CD4-positive, alpha-beta T cell treated with Interleukin-4 for 1 hour (primary cell): ENCODE measurements at regions not wholly inside any gene's neighbourhood (a gene's known extent, or its start where the extent isn't known, plus 50 kb on each side); places are given as distances from the start of the nearest gene placed in this dataset.
"Not testable (repeated sequence)": the region's sequence is repeated elsewhere in the genome, so short reads cannot be mapped to it uniquely, and the experiment has no call there.

Experiments used
- DNase-seq, 2 donors: peaks; one replicate each; pipeline ENCODE4 v3.0.0-alpha.2; 2020 to 2022

DNA sequence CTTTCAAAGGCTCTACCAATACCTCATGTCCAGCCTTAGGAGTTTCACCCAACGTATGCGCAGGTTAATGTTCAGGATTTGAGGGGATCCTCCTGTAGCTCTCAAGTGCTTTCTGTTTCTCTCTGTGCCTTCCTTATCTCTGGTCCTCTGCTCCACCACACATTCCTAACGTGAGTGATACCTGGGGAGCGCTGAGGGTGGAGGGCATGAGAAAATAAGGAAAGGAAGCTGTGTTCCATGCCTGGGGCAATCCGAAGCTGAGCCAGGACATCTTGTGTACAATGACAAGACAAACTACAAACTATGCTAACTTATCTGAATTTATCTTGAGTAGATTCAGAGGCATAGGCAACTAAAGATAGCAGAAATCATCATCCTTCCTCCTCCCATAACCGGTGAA, 136.4 kb downstream of the SST start:
- DNase-seq = no peak

DNA sequence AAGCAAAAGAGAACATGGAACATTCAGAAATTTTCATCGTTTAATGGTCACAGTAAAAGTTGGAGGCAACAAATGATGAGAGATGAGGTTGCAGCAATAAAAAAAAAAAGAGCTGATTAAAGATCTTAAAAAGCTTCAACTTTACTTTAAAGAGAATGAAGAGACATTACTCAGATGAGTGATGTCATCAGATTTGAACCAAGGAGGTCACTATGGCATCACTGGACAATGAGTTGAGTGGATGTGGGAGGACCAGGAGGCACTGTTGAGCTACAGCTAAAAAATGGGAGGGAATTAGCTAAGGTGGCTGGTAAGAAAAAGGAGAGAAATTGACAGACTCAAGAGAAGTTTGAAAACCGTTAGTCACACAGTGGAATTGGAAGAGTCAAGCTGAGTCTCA, 138.4 kb downstream of the SST start:
- no peak for DNase-seq

DNA sequence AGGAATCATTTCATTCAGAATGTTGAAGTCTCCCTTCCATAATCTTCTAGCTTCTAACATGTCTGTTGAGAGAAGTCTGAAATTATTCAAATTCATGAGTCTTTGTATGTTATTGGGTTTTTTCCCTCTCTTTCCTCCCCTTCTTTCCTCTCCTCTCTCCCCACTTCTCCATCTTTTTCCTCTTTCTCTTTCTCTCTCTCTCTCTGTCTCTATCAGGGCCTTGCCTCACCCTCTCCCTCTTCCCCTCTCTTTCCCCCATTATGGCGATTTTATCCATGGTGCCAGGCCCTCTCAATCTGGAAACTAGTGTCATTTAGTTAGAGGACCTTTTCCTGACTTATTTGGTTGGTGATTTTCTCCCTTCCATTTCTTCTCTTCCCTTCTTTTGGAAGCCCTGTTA, 147.3 kb downstream of the SST start:
- no peak for DNase-seq

GRCh38 chr3:187522293-187522692, 147.9 kb downstream of the SST start:
- DNase-seq = no peak

DNA sequence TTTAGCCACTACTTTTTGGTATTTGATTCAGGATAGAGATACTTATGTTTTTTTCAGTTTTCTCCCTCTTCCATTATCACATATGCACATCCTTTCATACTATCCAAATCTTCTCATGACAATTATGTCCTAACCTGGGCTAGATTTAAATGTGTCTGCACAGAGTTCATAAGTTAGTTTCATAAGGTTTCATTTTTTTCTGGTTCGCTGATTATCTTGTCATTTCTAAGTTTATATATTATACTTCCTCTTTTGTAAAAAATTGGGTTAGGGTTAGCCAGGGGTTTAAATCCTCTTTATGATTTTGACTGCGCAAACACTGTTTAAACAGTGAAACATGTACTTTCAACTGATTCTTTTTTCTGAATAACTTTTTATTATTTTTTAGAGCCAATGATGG, 148.6 kb downstream of the SST start:
- DNase-seq = no peak

DNA sequence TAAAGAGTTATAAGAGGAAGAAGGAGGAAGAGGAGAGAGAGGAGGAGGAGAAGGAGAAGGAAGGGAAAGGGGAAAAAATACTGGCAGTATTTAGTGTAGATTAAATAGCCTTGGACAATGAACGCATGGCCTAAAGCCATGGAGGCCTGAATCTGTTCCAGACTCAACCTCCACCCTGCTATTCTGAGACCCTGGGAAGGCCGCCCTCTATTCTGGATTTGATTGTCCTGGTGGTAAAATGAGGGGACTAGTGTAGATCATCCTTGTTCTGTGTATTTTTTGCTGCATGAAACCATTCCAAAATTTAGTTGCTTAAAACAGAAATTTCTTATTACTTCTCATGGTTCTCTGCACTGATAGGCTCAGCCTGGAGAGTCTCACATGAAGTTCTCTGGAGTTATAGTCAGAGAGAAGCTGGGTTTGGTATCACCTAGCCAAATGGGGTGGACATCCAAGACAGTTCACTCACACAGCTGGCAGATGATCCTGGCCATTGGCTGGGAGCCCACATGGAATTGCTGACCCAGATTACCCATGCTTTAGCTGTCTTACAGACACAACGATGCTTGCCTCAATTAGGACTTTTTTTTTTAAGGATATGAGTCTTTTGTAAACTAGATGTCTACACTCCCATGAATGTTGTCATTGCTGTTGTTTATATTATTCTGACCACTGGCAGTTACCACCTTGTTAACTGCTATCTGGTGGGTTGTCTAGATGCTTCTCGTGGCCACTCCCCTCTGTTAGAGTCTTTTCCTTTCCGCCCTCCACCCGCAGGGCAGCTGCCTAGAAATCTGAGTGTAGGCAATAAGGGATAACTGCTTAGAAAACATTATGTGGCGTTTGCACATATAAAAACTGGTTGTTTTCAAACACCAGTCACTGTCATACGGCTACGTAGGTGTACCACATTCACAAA, 149.9 kb downstream of the SST start:
- DNase-seq = no peak

GRCh38 chr3:187519428-187519890, 150.7 kb downstream of the SST start:
- no peak for DNase-seq

GRCh38 chr3:187518616-187519015, 150.4 kb downstream of the RTP4 start:
- no peak for DNase-seq

- no peak for DNase-seq
Measured at GRCh38 chr3:187518207-187518606, 150.0 kb downstream of the RTP4 start.

DNA sequence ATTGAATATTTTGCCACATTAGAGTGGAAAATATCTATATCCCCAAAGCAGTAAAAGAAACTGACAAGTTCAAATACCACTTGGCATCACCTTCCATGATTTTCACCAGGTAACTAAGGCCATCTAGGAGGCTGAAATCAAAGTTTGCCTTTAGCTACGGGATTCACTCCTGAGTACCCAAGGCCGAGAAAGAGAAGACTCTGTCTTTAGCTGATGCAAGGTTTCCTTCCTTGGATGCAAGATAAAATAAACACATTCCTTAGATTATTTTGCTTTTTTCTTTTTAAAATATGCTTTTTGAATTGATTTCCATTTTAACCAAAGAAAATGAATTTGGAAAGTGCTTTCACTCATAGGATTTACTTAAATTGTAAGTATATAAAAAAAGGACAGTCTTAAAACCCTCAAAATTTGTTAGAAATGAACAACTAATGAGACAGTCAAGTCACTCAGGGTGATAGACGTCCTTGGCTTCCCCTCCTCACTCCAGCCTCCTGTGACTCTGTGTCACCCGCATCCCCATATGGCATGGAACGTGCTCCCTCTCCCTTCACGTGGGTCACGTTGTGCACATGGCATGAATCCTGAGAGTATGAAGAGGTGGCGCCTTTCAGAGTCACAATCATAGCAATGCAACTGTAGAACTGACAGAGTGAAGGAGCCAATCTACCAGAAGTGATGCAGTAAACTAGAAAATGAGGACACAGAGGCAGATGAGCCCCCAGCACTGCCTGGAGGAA, 148.4 kb downstream of the RTP4 start:
- DNase-seq = no peak

GRCh38 chr3:187507905-187508304, 139.7 kb downstream of the RTP4 start:
- no peak for DNase-seq

- DNase-seq = no peak
Measured at GRCh38 chr3:187507266-187507665, 139.1 kb downstream of the RTP4 start.

- DNase-seq = no peak
Measured at GRCh38 chr3:187504435-187504834, 136.2 kb downstream of the RTP4 start.

DNA sequence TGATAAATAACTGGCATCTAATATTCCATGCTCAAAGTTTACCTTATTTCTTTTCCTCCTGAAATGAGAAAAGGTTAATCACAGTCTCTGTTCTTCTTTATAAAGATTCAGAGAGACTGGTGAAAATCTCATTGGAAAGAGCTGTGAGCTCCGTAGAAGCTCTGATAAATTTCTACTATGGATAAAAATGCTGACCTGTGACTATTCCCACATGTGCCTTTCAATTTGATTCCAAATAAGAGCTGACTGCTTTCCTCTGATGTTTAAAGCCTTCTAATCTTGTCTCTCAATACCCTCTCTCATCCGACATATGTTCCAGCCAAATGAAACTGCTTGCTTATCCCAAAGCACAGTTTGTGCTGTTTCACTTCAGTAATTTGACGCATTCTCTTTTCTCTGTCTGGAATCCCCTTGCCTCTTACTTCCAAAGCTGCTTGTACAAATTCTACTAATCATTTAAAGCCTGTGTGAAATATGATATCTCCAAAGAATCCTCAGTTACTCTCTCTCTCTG, 130.1 kb downstream of the RTP4 start:
- DNase-seq = no peak

DNA sequence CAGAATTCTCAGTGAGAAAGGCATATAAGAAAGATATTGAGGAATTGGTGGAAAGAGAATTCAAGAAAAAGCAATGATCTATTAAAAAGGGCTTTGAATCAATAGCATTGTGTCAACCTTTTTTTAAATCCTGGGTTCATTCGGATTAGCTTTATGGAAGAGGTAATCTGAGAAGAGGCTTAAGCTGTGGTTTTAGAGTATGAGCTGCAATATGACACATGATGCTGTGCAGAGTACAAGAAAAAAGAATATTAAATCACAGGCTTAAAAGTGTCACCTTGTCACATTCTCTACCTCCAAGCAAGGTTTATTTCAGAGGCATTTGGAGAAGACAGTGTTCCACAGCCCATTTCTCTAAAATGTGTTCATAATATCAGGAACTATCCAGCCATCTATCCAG, 128.9 kb downstream of the RTP4 start:
- DNase-seq = no peak

DNA sequence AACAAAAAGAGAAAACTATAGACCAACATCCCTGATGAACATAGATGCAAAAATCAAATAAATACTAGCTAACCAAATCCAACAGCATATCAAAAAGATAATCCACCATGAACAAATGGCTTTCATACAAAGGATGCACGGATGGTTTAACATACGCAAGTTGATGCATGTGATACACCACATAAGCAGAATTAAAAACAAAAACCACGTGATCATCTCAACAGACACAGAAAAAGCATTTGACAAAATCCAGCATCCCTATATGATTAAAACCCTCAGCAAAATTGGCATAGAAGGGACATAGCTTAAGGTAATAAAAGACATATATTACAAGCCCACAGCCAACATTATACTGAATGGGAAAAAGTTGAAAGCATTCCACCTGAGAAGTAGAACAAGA, 125.9 kb downstream of the RTP4 start:
- DNase-seq = not testable (repeated sequence)

DNA sequence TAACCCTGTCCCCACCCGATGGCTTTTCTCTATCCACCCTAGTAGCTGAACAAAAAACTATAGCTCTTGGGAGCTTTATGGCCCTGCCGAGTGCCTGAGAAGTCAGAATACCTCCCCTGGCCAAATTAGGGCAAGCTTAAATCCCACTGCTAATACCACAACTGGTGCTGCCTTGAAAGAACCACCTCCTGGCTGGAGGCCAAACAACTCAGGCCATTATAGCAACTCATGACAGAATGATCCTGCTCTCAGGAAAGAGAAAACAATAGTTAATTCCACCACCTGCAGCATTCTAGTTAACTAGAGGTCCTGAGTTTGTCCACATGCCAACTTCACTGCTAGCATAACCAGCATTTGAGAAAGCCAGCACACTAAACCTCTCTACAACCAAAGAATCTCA, 123.2 kb downstream of the RTP4 start:
- no peak for DNase-seq

DNA sequence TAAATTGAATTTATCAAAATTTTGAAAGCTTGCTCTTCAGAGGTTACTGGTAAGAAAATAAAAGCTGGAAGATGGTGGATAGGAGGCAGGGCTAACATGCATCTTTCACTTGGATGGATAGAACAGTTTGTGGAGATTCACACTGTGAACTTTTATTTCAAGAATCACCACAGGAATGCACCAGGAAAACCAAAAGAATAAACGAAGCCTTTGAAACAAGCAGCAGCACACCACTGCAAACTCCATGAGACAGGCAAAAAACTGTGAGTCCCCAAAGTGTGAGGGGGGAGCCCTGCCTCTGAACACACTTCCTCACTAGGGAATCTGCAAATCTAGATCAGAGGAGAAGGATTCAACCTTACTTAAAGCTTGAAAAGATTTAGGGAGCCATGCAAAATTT, 122.2 kb downstream of the RTP4 start:
- DNase-seq = no peak

- no peak for DNase-seq
Measured at GRCh38 chr3:187484547-187485295, 116.5 kb downstream of the RTP4 start.

DNA sequence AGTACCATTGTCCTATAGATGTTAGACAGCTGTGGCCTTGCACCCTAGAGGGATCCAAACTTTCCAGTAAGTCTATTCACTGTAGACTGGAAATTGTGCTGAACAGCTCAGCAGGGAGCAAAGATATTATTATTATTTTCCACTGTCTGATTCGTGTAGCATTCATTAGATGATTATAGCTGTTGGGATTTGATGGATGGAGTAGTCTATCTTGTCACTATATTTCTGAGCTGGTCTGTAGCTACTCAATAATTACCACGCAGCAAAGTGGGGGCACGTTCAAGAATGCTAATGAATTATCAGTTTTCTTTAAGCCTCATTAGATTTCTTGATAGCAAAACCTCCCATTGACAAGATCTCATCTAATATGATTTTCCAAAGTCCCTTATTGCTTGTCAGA, 113.2 kb downstream of the RTP4 start:
- no peak for DNase-seq

DNA sequence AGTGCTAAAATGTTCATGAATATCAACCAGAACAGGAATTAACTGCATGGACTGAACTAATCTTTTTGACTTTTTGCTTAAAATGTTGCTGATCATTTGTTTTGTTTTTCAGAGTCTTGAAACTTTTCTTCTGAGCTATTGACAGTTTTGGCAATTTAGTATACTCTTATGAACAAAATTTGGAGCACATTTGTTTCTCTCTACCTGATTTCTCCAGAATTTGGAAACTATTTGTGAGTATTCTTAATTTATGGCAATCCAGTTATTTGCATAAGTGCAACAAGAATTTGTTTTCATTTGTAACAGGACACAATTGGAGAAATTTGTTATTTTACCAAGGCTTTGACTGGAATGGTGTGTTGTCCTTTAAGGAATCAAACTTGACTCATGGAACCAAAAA, 107.4 kb downstream of the RTP4 start:
- not testable (repeated sequence) for DNase-seq

GRCh38 chr3:187473778-187474406, 105.7 kb downstream of the RTP4 start:
- no peak for DNase-seq

DNA sequence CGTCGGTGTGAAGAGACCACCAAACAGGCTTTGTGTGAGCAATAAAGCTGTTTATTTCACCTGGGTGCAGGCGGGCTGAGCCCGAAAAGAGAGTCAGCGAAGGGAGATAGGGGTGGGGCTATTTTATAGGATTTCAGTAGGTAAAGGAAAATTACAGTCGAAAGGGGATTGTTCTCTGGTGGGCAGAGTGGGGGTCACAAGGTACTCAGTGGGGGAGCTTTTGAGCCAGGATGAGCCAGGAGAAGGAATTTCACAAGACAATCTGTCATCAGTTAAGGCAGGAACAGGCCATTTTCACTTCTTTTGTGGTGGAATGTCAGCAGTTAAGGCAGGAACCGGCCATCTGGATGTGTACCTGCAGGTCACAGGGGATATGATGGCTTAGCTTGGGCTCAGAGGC, 98.1 kb downstream of the RTP4 start:
- DNase-seq = not testable (repeated sequence)
